Right ventricle myocardium inferior (tissue), 1 donor: ENCODE measurements at regions not wholly inside any gene's neighbourhood (a gene's known extent, or its start where the extent isn't known, plus 50 kb on each side); places are given as distances from the start of the nearest gene placed in this dataset.

ENCODE experiments used
- ATAC-seq: fragments of 200-7000 bp; cut with Tn5 transposase; one replicate; pipeline ENCODE4 v1.9.1; 2020; ENCODE audit warnings: mild to moderate bottlenecking, moderate library complexity
- DNase-seq: peaks from one replicate; pipeline ENCODE4 v3.0.0; 2021; ENCODE audit errors: missing footprints
- intact Hi-C: fragments of 100-400 bp; cut with DNase I; formaldehyde crosslinking; loops from one replicate; pipeline ENCODE4 v1.11.0; 2022
- donor health status: DM: no; HTN: yes; CAD: no; lungs with severe emphysema.

DNA sequence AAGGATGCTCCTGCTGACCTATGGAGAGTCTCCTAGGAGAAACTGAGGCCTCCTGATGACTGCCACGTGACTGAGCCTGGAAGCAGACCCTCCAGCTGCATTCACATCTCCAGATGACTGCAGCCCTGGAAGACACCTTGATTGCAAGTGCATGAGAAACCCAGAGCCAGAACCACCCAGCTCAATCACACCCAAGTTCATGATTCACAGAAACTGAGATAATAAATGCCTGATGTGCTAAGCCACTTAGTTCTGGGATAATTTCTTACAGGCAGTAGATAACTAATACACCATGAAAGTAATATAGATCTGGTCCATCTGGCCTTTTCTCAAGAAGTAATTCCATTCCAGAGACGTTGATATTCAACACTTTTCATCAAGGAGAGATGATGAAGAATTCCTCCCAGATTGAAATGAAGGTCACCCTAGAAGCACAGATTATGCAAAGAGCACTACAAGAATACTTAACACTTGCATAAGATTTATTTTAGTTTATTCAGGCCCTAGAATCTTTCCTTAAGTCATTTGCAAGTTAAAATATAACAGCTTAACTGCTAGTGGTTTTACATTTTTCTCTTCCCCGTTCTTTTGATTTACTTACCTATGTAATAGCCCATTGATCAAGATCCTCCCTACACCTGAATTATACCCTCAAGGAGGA is 208.2 kb upstream of the INHBA start:
- no peak for DNase-seq
- no peak for ATAC-seq
- intact Hi-C loops, result no loop called here

- no peak for DNase-seq
- intact Hi-C loops, result no loop called here
- ATAC-seq, result no peak
These were observed 204.6 kb upstream of the INHBA start for GRCh38 chr7:41907444-41907843.

DNA sequence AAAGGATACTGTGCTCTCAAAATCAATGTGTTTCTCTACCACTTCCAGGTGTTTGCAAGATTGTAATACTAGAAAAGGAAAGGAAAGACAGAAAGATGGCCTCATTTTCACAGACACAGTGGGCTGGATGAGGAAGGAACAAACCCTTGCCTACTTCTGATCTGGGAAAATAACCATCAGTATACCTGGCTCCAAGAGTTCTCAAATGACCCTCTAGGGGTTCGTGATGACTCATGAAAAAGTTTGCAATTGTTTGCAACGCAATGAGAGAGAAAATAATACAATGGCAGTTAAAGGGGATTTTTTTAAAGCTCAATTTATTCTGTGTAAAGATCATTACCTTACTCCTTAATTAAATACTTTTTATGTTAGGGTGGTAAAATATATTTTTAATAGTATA is 197.6 kb upstream of the INHBA start:
- intact Hi-C loops, result no loop called here
- DNase-seq (no peak), ATAC-seq (no peak)

DNA sequence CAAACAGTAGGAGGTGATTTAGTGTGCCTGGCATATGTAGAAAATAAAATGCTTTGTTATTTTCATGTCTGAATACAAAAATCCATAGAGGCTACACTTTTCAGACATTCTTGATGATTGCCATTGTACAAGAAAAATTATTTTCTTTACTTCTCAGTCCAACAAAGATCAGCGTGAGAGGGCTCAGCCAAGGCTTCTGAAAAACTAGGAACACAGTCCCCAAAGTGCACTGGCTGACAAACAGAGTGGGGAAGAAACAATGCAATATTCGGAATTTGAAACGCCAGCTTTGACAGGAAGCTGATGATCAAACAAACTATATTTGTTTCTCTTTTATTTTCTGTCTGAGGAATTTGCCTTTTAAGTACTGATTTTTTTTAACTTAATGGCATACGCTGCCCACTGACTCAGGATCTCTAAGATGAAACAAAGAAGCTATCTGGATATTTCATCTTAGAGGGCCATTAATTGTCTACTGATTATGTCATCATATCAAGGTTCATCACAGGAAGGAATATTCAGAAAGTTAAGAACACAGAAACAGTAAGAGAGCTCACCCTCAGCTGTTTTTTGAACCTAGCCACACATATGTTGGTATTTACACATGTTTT is 197.0 kb upstream of the INHBA start:
- intact Hi-C loops, result no loop called here
- no peak for DNase-seq
- ATAC-seq, result no peak

- intact Hi-C loops, result no loop called here
- no peak for ATAC-seq
- no peak for DNase-seq
These were observed 190.8 kb upstream of the INHBA start for GRCh38 chr7:41893656-41894055.

GRCh38 chr7:41892356-41893100 is 189.6 kb upstream of the INHBA start:
- intact Hi-C loops, result no loop called here
- no peak for DNase-seq
- ATAC-seq, result no peak

DNA sequence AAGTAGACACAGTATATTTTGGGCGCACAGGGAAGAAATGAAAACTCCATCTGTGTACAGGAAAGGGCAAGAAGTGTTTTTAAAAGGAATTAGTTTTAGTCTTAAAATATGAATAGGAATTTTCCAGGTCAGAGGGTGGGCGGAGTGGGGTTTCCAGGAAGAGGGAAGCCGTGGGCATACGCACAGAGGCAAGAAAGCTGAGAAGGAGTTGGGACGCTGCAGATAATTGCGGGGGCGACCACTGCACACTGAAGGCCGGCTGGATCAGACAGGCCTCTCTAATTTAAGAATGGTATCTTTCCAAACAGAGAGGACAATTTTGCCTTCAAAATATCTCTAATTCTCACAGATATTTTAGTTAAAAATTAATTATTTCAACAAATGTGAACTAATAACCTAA is 189.1 kb upstream of the INHBA start:
- DNase-seq (no peak), ATAC-seq (no peak)
- intact Hi-C loops, result no loop called here

DNA sequence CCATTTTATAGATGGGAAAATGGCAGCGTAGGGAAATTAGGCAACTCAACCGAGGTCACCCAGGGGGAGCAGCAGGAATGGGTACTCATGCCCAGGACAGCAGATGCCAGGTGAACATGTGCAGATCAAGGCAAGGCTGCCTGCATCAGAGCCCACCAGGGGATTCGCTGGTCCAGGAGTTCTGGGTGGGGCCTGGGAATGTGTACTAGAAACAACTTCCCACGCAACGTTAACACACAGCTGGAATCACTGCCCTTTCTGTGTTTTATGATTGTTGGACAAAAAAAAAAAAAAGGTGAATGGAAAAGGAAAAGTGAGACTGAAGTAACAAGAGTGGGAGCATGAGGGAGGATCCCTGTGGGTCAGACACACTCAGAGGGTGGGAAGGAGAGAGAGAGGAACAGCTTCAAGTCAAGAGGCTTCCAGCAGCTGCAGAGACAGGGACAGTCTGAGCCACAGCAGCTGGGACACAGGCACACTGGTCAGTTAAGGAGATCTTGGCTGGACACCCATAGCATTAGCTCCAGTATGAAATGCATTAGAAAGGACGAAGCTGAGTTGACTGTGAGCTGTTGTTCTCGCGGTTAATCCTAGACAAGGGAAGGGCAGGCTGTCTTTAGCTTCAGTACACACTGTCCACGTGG is 187.9 kb upstream of the INHBA start:
- ATAC-seq (peak; percentile 79), DNase-seq (no peak)
- intact Hi-C loops, result no loop called here

DNA sequence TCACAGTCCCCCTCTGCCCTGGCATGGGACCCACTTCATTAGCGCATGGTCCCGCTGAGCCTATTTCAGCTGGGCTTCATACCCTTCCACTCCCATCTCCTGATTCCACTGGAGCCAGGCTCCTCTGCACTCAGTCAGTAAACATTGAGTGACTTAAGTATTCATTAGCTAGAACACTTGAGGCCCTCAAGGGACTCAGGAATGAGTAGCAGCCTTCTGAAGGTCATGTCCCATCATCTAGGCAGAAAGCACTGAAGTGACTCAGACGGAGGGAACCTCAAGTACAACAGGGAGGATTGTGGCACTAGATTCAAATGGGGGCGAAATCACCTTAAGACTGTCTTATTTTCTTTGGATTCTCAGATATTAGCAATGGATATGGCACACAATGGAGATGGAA is 186.6 kb upstream of the INHBA start:
- ATAC-seq (no peak), DNase-seq (no peak)
- intact Hi-C loops, result no loop called here

GRCh38 chr7:41889040-41889439 is 186.2 kb upstream of the INHBA start:
- no peak for DNase-seq
- intact Hi-C loops, result no loop called here
- no peak for ATAC-seq

GRCh38 chr7:41887416-41887815 is 184.5 kb upstream of the INHBA start:
- intact Hi-C loops, result no loop called here
- no peak for ATAC-seq
- no peak for DNase-seq

GRCh38 chr7:41886901-41887311 is 184.0 kb upstream of the INHBA start:
- intact Hi-C loops, result no loop called here
- DNase-seq, result peak; percentile 78
- ATAC-seq, result peak; percentile 52

- intact Hi-C loops, result no loop called here
- ATAC-seq, result no peak
- DNase-seq, result no peak
These were observed 183.5 kb upstream of the INHBA start for GRCh38 chr7:41886262-41886900.

GRCh38 chr7:41885748-41886147 is 182.9 kb upstream of the INHBA start:
- intact Hi-C loops, result no loop called here
- ATAC-seq, result no peak
- no peak for DNase-seq

DNA sequence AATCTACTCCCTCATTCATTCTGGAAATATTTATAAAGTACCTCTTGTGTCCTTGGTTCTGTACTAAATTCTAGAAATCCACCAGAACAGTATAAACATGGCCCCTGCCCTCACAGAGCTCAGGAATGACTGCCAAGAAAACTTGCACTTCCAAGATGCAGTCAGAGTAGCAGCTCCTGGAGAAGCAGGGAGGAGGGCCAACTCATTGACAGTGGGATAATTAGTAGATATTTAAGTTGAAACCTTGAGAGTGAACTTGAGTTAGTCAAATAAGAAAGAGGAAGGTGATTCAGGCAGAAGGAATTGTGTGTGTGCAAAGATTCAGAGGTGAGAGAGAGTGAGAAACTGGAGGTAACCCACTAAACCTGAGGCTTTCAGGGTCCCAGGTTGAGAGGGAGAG is 182.2 kb upstream of the INHBA start:
- DNase-seq (no peak), ATAC-seq (no peak)
- intact Hi-C loops, result no loop called here

DNA sequence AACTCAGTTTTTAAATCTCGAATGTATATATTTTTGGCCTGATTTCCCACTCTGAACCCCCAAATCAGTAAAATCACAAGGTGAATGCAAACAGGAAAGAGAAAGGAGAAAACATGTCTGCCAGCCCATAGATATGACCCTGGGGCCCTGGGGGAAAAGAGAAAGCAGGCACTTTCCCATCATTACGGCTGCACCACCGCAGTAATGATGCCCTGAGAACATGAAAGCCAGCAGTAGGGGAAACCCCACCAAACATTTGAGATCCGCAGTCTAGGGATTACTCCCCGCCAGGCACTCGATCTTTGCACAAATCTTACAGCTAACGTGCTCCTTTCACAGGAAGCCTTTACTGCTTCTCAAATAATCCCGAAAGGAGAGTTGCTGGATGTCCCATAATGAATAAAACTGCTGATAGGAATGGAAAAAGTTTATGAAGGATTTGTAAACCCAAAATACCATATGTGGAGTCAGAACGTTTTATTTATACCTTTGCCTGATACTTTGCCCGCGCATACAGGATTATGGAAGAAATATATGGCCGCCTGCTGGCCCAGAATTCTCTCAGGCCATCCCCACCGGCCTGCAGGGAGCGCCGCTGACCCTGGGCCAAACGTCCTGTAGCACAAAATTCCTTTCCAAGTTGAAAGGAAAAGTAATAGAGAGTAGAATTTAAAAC is 180.0 kb upstream of the INHBA start:
- DNase-seq, result no peak
- ATAC-seq, result no peak
- intact Hi-C loops, result no loop called here

DNA sequence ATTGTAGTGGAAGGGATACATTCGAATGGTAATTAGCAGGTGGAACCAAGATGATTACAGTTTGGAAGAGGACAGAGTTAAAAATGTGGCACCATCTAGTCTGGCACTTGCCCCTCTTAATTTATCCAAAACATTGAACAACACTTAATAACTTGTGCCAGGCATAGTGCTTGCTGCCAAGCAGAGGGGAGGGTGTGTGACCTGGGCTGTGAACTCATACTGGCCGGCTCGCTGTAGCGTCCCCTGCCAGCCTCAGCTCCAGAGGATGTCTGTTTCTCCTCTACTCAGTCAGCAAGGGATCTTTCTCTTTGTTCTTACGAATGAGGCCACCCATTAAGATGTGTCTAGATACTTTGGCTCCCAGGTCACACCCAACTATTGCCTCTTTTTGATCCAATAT is 179.4 kb upstream of the INHBA start:
- ATAC-seq (no peak), DNase-seq (peak; percentile 32)
- intact Hi-C loops, result no loop called here

DNA sequence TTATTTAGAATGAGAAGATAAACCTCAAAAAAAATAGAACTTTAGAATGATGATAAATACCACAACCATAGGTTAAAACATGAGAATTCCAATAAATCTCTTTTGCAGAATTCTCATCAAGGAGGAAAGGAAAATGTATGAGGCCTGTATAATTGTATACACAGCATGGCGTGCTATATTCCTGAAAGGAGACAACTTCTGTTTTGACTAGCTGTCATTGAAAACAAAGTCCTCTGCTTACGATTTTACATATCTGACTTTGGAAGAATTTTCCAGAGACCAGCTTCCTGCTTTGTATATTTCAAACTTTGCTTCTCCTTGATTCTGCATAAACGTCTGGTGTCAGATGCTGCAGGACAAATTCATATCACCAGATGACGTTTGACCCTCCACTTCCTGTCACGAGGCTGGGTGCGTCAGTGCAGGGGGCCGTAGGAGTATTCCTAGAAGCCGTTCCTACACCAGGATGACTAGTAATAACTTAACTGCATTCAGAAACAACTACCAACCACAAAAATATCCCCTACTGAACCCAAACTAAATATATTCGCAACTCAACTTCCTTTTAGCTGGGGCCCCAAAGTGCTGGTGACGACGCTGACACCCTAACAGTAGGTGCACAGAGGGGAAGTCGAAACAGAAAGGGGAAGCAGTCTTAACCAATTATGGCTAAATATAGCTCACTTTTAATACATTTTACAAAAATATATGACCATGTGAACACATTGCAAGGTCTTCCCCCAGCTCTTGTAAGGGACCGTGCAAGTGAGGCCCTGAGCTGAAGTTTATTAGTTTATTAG is 178.6 kb upstream of the INHBA start:
- peak; percentile 58 for ATAC-seq
- DNase-seq, result peak; percentile 75

More for the DNA sequence above, 178.6 kb upstream of the INHBA start:
- intact Hi-C loops, result no loop called here
